Panc1 (cell line): ENCODE measurements at regions not wholly inside any gene's neighbourhood (a gene's known extent, or its start where the extent isn't known, plus 50 kb on each side); places are given as distances from the start of the nearest gene placed in this dataset.

ENCODE experiments used
- CTCF ChIP-seq: fragments of 450-650 bp; IDR thresholded peaks from 2 replicates; pipeline ENCODE4 v1.5.1; 2017; ENCODE audit warnings: mild to moderate bottlenecking
- POLR2AphosphoS5 ChIP-seq: IDR thresholded peaks from 2 replicates; pipeline ENCODE4 v1.6.1; 2012; ENCODE audit warnings: mild to moderate bottlenecking, low read depth, low read length, moderate library complexity
- REST ChIP-seq, 2 experiments: IDR thresholded peaks; 2 replicates each; pipeline ENCODE4 v1.6.1; 2011 to 2012; ENCODE audit warnings: low read depth in 2 of 2, control low read depth in 1 of 2, low read length in 1 of 2, mild to moderate bottlenecking in 1 of 2, moderate library complexity in 1 of 2; ENCODE audit not compliant: insufficient read depth in 1 of 2
- SIN3A ChIP-seq: IDR thresholded peaks from 2 replicates; pipeline ENCODE4 v1.6.1; 2012; ENCODE audit warnings: low read depth, mild to moderate bottlenecking, low read length, moderate library complexity, borderline replicate concordance; ENCODE audit not compliant: insufficient read depth

GRCh38 chr6:148203970-148204369 lies 138.7 kb upstream of the SASH1 start:
- TF ChIP-seq CTCF (no peak), POLR2AphosphoS5 (no peak), REST (IDR thresholded peaks at IDR 0.05; ENCODE audit: insufficient read depth in 1 of 2, low read depth in 2 of 2, low read length in 1 of 2) (no peak), SIN3A (no peak)
